ENCODE measurements at regions not wholly inside any gene's neighbourhood (a gene's known extent, or its start where the extent isn't known, plus 50 kb on each side); places are given as distances from the start of the nearest gene placed in this dataset.

- no peak overlapping the region for H3K4me3 ChIP-seq (ENCODE audit: low read length in 3 of 3)
- no peaks in the 10 kb centered on the region for H3K4me1 ChIP-seq (ENCODE audit: control insufficient read depth in 2 of 3, insufficient read depth in 2 of 3, low read depth in 1 of 3, low read length in 3 of 3)
- H3K9me3 ChIP-seq (ENCODE audit: control insufficient read depth in 2 of 3, insufficient read depth in 1 of 3, low read length in 3 of 3) = no peaks in the 10 kb centered on the region
- no peak for FAIRE-seq
- H3K36me3 ChIP-seq (ENCODE audit: control insufficient read depth in 2 of 3, insufficient read depth in 3 of 3, low read length in 3 of 3) = no peaks in the 10 kb centered on the region
- no peaks in the 10 kb centered on the region for H3K27me3 ChIP-seq (ENCODE audit: control insufficient read depth, insufficient read depth, low read length)
- no peak overlapping the region for H3K27ac ChIP-seq (ENCODE audit: low read depth in 2 of 2, low read length in 2 of 2)
- no peak overlapping the region for H3K9ac ChIP-seq (ENCODE audit: low read length in 3 of 3)
- TF ChIP-seq, protein P1, sequence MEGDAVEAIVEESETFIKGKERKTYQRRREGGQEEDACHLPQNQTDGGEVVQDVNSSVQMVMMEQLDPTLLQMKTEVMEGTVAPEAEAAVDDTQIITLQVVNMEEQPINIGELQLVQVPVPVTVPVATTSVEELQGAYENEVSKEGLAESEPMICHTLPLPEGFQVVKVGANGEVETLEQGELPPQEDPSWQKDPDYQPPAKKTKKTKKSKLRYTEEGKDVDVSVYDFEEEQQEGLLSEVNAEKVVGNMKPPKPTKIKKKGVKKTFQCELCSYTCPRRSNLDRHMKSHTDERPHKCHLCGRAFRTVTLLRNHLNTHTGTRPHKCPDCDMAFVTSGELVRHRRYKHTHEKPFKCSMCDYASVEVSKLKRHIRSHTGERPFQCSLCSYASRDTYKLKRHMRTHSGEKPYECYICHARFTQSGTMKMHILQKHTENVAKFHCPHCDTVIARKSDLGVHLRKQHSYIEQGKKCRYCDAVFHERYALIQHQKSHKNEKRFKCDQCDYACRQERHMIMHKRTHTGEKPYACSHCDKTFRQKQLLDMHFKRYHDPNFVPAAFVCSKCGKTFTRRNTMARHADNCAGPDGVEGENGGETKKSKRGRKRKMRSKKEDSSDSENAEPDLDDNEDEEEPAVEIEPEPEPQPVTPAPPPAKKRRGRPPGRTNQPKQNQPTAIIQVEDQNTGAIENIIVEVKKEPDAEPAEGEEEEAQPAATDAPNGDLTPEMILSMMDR (IDR thresholded peaks at IDR 0.05; ENCODE audit: borderline replicate concordance, extremely low read depth, insufficient read depth) = no peak
- intact Hi-C loops (cut with DNase I) = no loop called here
- no peak for DNase-seq
These were observed 120.5 kb upstream of the NEK6 start for GRCh38 chr9:124137009-124137943.

DNA sequence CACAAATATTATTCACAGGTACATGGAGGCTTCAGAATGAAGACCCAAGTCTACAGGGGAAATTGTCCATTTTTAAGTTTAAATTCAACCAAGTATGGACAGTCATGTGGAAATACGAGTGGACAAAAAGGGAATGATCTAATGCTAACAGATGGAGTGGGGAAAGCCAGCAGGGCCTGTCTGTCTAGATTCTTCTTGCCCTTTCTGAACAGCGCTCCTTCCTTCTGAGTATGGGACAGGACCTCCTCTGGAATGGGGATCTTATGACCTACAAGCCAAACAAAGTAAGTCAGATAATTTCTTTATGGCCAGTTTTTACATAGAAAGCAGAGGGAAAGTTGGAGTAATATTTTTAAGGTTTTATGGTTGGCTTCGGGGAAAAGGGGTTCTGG lies 119.8 kb upstream of the NEK6 start:
- no peaks in the 10 kb centered on the region for H3K4me1 ChIP-seq (ENCODE audit: control insufficient read depth in 2 of 3, insufficient read depth in 2 of 3, low read depth in 1 of 3, low read length in 3 of 3)
- H3K4me3 ChIP-seq (ENCODE audit: low read length in 3 of 3) = no peak overlapping the region
- DNase-seq (no peak), FAIRE-seq (no peak)
- no peaks in the 10 kb centered on the region for H3K36me3 ChIP-seq (ENCODE audit: control insufficient read depth in 2 of 3, insufficient read depth in 3 of 3, low read length in 3 of 3)
- H3K27ac ChIP-seq (ENCODE audit: low read depth in 2 of 2, low read length in 2 of 2) = no peak overlapping the region
- intact Hi-C loops (cut with DNase I) = no loop called here
- H3K27me3 ChIP-seq (ENCODE audit: control insufficient read depth, insufficient read depth, low read length) = no peaks in the 10 kb centered on the region
- no peak overlapping the region for H3K9ac ChIP-seq (ENCODE audit: low read length in 3 of 3)
- H3K9me3 ChIP-seq (ENCODE audit: control insufficient read depth in 2 of 3, insufficient read depth in 1 of 3, low read length in 3 of 3) = no peaks in the 10 kb centered on the region
- TF ChIP-seq, protein P1 (IDR thresholded peaks at IDR 0.05; ENCODE audit: borderline replicate concordance, extremely low read depth, insufficient read depth) = no peak

GRCh38 chr9:124139001-124139400 lies 118.7 kb upstream of the NEK6 start:
- no peak for DNase-seq
- no peak overlapping the region for H3K27ac ChIP-seq (ENCODE audit: low read depth in 2 of 2, low read length in 2 of 2)
- no peaks in the 10 kb centered on the region for H3K36me3 ChIP-seq (ENCODE audit: control insufficient read depth in 2 of 3, insufficient read depth in 3 of 3, low read length in 3 of 3)
- TF ChIP-seq, protein P1 (IDR thresholded peaks at IDR 0.05; ENCODE audit: borderline replicate concordance, extremely low read depth, insufficient read depth) = no peak
- intact Hi-C loops (cut with DNase I) = no loop called here
- no peaks in the 10 kb centered on the region for H3K27me3 ChIP-seq (ENCODE audit: control insufficient read depth, insufficient read depth, low read length)
- FAIRE-seq = no peak
- H3K9ac ChIP-seq (ENCODE audit: low read length in 3 of 3) = no peak overlapping the region
- no peaks in the 10 kb centered on the region for H3K4me1 ChIP-seq (ENCODE audit: control insufficient read depth in 2 of 3, insufficient read depth in 2 of 3, low read depth in 1 of 3, low read length in 3 of 3)
- H3K4me3 ChIP-seq (ENCODE audit: low read length in 3 of 3) = no peak overlapping the region
- no peaks in the 10 kb centered on the region for H3K9me3 ChIP-seq (ENCODE audit: control insufficient read depth in 2 of 3, insufficient read depth in 1 of 3, low read length in 3 of 3)

Data from kidney (tissue), 13 donors.